Transverse colon (tissue), 4 donors: ENCODE measurements at regions not wholly inside any gene's neighbourhood (a gene's known extent, or its start where the extent isn't known, plus 50 kb on each side); places are given as distances from the start of the nearest gene placed in this dataset.

ENCODE experiments used
- CTCF ChIP-seq, 5 experiments: fragments of 200-600 bp in 3 of 5; fragments of 450-650 bp in 2 of 5; sonication (generic) in 3 of 5; IDR thresholded peaks; 1 replicate in 2 of 5; 2 replicates in 3 of 5; pipeline ENCODE4 v1.5.1; 2016 to 2017; ENCODE audit warnings: antibody characterized with exemption in 5 of 5, inconsistent platforms in 3 of 5, mild to moderate bottlenecking in 2 of 5, moderate library complexity in 1 of 5
- POLR2AphosphoS5 ChIP-seq, 3 donors: sonication (generic); formaldehyde crosslinking; IDR thresholded peaks; one replicate each; pipeline ENCODE4 v1.6.1; 2016; ENCODE audit warnings: antibody characterized with exemption in 3 of 3

GRCh38 chr1:221234791-221235190, 355.5 kb downstream of the HLX start:
- TF ChIP-seq CTCF (IDR thresholded peaks at IDR 0.05) (no peak), POLR2AphosphoS5 (IDR thresholded peaks at IDR 0.05) (no peak)
